Esophagus squamous epithelium (tissue), 5 donors: ENCODE measurements at regions not wholly inside any gene's neighbourhood (a gene's known extent, or its start where the extent isn't known, plus 50 kb on each side); places are given as distances from the start of the nearest gene placed in this dataset.

Experiments
- DNase-seq: peaks from one replicate; lab custom pipeline; 2025; lab: John Stamatoyannopoulos, UW
- H3K27ac ChIP-seq, 4 donors: fragments of 200-600 bp; sonication (generic); one replicate each; pipeline ENCODE4 v1.5.1; 2016 to 2019; ENCODE audit warnings: mild to moderate bottlenecking in 1 of 4
- H3K27me3 ChIP-seq, 4 donors: fragments of 200-600 bp; sonication (generic); 1 replicate in 3 of 4; 2 replicates in 1 of 4; pipeline versions ENCODE4 v1.5.1 to v1.6.0; 2017 to 2021; ENCODE audit warnings: antibody characterized with exemption in 1 of 4
- H3K36me3 ChIP-seq, 3 donors: fragments of 200-600 bp; sonication (generic); one replicate each; pipeline ENCODE4 v1.5.1; 2016 to 2019
- H3K4me1 ChIP-seq, 3 donors: fragments of 200-600 bp; sonication (generic); one replicate each; pipeline ENCODE4 v1.5.1; 2017 to 2019
- H3K4me3 ChIP-seq, 4 donors: fragments of 200-600 bp; sonication (generic); 1 replicate in 3 of 4; 2 replicates in 1 of 4; pipeline ENCODE4 v1.5.1; 2016 to 2019; ENCODE audit warnings: mild to moderate bottlenecking in 2 of 4, moderate library complexity in 1 of 4
- H3K9me3 ChIP-seq, 3 donors: fragments of 200-600 bp; sonication (generic); one replicate each; pipeline ENCODE4 v1.5.1; 2016 to 2019
- POLR2A ChIP-seq, 4 donors: fragments of 450-650 bp; IDR thresholded peaks; one replicate each; pipeline ENCODE4 v1.6.1; 2017; ENCODE audit warnings: antibody characterized with exemption in 4 of 4, mild to moderate bottlenecking in 4 of 4, moderate library complexity in 3 of 4
- WGBS, 2 donors: methylation state at CpG; one replicate each; pipeline ENCODE4 v1.1.5; 2018; 5-methylcytosine and 5-hydroxymethylcytosine counted together
- intact Hi-C: fragments of 100-400 bp; cut with DNase I; formaldehyde crosslinking; loops from one replicate; pipeline ENCODE4 v1.15.0; 2022
- TF ChIP-seq, protein P1 (sequence below), 6 experiments: fragments of 450-650 bp in 4 of 6; fragments of 200-600 bp in 2 of 6; sonication (generic) in 2 of 6; IDR thresholded peaks; one replicate each; pipeline ENCODE4 v1.5.1; 2016 to 2019; ENCODE audit warnings: antibody characterized with exemption in 6 of 6, mild to moderate bottlenecking in 4 of 6, moderate library complexity in 4 of 6
- donor health status: DM: yes; HTN: yes; CAD: no.

GRCh38 chr11:87736928-87737327 lies 438.3 kb downstream of the RAB38 start:
- Histone ChIP-seq H3K27ac (no peak overlapping the region), H3K4me3 (no peak overlapping the region), H3K4me1 (no peaks in the 10 kb centered on the region), H3K27me3 (no peaks in the 10 kb centered on the region), H3K36me3 (no peaks in the 10 kb centered on the region), H3K9me3 (no peaks in the 10 kb centered on the region)
- intact Hi-C loops, result no loop called here
- 14 to 47% methylated on average over 1 of the region's 1 CpG for WGBS, 2 donors
- no peak for TF ChIP-seq POLR2A (IDR thresholded peaks at IDR 0.05)
- TF ChIP-seq, protein P1, sequence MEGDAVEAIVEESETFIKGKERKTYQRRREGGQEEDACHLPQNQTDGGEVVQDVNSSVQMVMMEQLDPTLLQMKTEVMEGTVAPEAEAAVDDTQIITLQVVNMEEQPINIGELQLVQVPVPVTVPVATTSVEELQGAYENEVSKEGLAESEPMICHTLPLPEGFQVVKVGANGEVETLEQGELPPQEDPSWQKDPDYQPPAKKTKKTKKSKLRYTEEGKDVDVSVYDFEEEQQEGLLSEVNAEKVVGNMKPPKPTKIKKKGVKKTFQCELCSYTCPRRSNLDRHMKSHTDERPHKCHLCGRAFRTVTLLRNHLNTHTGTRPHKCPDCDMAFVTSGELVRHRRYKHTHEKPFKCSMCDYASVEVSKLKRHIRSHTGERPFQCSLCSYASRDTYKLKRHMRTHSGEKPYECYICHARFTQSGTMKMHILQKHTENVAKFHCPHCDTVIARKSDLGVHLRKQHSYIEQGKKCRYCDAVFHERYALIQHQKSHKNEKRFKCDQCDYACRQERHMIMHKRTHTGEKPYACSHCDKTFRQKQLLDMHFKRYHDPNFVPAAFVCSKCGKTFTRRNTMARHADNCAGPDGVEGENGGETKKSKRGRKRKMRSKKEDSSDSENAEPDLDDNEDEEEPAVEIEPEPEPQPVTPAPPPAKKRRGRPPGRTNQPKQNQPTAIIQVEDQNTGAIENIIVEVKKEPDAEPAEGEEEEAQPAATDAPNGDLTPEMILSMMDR (IDR thresholded peaks at IDR 0.05), result no peak
- no peak for DNase-seq

DNA sequence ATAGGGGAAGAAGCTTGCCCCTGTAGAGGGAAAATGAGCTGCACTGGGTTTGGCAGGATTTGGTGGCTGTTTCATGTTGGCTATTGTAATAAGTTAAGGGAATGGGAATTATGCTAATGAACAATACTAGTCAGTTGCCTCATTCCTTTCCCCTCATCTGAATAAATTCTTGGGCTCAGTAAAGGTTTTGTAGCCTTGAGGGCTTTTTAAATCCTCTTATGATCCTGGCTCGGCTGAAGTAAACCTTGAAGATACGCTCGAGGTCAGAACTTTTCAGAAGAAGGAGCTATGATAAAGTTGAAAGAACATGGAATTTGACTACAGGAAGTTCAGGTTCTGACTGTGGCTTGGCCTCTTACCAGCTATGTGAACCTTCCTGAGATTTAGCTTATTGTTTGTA lies 448.7 kb downstream of the RAB38 start:
- Histone ChIP-seq H3K4me3 (no peak overlapping the region), H3K27ac (no peak overlapping the region), H3K9me3 (peaks cover 0 to 3% (median 0%) of the 10 kb centered on the region in 3 donors), H3K27me3 (no peaks in the 10 kb centered on the region), H3K36me3 (no peaks in the 10 kb centered on the region), H3K4me1 (no peaks in the 10 kb centered on the region)
- intact Hi-C loops, result no loop called here
- WGBS, 2 donors, result 35 to 38% methylated on average over 3 of the region's 3 CpGs
- no peak for DNase-seq
- TF ChIP-seq, protein P1 (IDR thresholded peaks at IDR 0.05), result no peak
- TF ChIP-seq POLR2A (IDR thresholded peaks at IDR 0.05), result no peak

GRCh38 chr11:87724358-87724757 lies 450.9 kb downstream of the RAB38 start:
- no peaks in the 10 kb centered on the region for H3K27me3 ChIP-seq
- H3K9me3 ChIP-seq, result peaks cover 0 to 3% (median 0%) of the 10 kb centered on the region in 3 donors
- TF ChIP-seq, protein P1 (IDR thresholded peaks at IDR 0.05), result no peak
- no peak for TF ChIP-seq POLR2A (IDR thresholded peaks at IDR 0.05)
- no peaks in the 10 kb centered on the region for H3K36me3 ChIP-seq
- no peak overlapping the region for H3K27ac ChIP-seq
- no peak for DNase-seq
- WGBS, 2 donors, result 77 to 85% methylated on average over 1 of the region's 1 CpG
- H3K4me1 ChIP-seq, result no peaks in the 10 kb centered on the region
- no peak overlapping the region for H3K4me3 ChIP-seq
- intact Hi-C loops, result no loop called here

- H3K9me3 ChIP-seq, result peaks cover 0 to 3% (median 0%) of the 10 kb centered on the region in 3 donors
- no peaks in the 10 kb centered on the region for H3K4me1 ChIP-seq
- 62 to 67% methylated on average over 10 of the region's 10 CpGs for WGBS, 2 donors
- no peak for DNase-seq
- H3K27me3 ChIP-seq, result no peaks in the 10 kb centered on the region
- intact Hi-C loops, result no loop called here
- H3K4me3 ChIP-seq, result no peak overlapping the region
- H3K27ac ChIP-seq, result no peak overlapping the region
- no peaks in the 10 kb centered on the region for H3K36me3 ChIP-seq
- TF ChIP-seq, protein P1 (IDR thresholded peaks at IDR 0.05), result peak in 4 of 6 experiments; percentile 18 to 38 (median 31)
- no peak for TF ChIP-seq POLR2A (IDR thresholded peaks at IDR 0.05)
Measured at GRCh38 chr11:87722756-87723565, 452.3 kb downstream of the RAB38 start.

DNA sequence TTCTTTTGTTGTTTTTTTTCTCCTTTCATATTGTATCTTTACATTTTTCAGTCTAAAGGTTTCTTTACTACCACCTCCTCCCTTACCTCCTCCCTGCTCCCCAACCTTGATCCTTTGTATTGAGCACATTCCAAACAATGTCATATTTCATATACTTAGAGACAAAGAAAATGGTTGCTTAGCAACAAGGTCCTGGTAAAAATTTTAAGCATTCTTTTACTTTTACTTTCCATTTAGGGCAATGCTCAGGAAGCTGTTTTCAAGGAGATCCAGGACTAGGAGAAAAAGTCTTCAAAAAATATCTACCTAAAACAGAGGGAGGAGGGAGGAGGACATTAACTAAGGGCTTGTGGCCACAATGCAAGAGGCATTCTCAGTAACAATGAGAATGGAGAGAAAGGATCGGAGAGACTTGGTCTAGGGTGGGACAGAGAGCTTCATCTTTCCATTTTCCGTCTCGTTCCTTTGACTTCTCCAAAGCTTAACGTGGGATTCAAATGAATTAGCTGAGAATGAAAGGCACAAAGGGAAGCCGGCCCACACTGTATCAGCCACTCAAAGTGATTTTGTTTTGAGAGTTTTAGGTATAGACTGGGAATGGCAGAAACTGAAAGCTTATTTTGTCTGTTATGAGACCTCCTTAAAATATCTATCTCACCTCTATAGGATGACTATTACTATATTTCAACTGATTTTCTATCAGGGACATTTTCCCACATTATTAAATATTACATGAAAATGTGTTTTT lies 455.7 kb downstream of the RAB38 start:
- H3K4me3 ChIP-seq, result no peak overlapping the region
- TF ChIP-seq POLR2A (IDR thresholded peaks at IDR 0.05), result no peak
- TF ChIP-seq, protein P1 (IDR thresholded peaks at IDR 0.05), result no peak
- H3K36me3 ChIP-seq, result no peaks in the 10 kb centered on the region
- DNase-seq, result no peak
- WGBS, 2 donors, result 65 to 73% methylated on average over 5 of the region's 5 CpGs
- intact Hi-C loops, result no loop called here
- H3K27ac ChIP-seq, result no peak overlapping the region
- H3K9me3 ChIP-seq, result peaks cover 0 to 1% (median 0%) of the 10 kb centered on the region in 3 donors
- H3K4me1 ChIP-seq, result no peaks in the 10 kb centered on the region
- no peaks in the 10 kb centered on the region for H3K27me3 ChIP-seq
